ENCODE measurements at regions not wholly inside any gene's neighbourhood (a gene's known extent, or its start where the extent isn't known, plus 50 kb on each side); places are given as distances from the start of the nearest gene placed in this dataset.
A peak's percentile ranks its signal among the peaks of the same experiment; 100 is the strongest.

GRCh38 chr2:133667968-133668367, 99.7 kb upstream of the NCKAP5 start:
- DNase-seq: no peak

DNA sequence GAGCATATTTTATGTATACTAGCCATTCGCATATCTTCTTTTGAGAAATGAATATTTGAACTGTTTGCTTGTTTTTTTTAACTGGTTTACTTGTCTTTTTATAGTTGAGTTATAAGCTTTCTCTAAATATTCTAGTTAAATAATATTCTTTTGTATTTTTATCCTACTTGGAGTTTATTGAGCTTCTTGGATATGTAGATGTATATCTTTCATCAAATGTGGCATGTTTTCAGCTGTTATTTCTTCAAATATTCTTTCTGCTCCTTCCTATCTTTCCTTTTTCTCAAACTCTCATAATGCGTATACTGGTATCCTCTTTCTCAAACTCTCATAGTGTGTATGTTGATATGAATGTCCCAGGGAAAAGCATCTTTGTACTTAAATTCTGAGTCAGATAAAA, 100.3 kb upstream of the NCKAP5 start:
- no peak for DNase-seq

DNA sequence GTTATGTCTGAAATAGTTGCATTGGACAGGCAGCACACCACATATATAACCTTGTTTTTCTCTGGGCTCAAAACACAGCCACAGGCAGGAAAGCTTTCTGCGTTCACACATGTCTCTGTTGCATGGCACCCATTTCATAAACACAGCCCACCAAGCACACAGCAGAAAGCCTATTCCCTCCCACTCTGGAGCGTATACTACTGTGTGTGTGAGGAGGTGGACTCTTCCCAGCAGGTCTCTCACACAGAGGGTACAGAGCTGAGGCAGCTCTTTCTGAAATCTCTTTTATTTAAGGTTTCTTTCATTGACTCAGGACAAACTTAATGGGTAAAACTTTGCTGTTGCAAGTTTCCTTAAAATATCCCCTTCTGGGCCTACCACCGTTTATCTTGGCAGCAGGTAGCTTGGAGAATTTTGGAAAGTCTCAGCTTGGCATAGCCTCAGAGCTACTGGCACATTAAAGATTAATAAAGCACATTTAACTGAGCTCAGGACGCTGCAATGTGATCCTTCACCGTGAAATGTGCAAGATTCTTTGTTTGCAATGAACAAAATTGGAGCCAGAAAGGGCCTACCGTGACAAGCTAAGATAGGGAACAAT, 105.1 kb upstream of the NCKAP5 start:
- DNase-seq: no peak

DNA sequence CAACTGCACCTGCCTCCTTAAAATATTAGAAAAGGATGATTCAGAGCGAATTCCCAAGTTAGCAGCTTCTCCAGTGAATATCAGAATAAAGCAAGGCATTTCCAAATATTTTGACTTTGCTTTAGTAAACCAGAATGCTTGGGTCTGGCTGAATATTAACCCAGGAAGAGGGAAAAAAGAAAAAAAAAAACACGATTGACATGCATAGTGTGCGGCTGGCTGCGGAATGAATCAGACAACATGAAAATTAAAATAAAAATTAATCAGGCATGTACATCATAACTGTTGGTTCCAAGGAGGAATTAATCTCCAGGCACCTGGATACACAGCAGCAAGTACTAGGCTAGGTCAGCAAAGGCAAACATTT, 105.8 kb upstream of the NCKAP5 start:
- DNase-seq: no peak

- DNase-seq: peak; percentile 37
Measured at GRCh38 chr2:133674433-133675331, 106.4 kb upstream of the NCKAP5 start.

DNA sequence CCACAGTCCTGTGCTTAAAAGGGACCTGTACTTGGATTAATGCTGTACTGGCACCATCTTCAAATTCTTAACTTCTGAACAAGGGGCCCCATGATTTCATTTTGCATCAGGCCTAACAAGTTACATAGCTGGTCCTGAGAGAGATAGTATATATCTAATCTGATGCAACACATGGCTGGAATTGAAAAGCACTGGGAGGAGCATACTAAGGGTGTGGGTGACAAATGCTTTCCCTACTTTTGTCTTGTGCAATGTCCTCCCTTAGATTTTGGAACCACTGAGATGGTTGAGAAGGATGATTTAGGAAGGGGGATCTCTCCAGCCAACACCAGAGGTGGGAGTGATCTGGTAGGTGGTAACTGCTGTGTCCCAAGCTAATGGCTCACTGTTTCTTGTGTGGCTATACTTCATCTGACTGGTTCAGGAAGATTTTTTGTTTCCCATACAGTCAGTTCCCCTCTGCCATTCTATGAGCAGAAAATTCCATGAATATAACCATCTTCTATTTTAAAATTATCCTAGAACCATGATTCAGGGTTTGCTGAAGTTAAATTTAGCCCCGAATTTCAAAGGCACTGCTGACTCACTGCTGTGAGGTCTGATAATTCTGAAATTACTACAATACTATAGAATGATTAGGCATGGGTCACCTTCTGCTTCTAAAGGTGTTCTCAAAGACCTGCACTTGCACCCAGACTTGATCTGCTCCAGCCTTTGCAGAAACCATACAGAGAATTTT, 108.3 kb upstream of the NCKAP5 start:
- DNase-seq: no peak

DNA sequence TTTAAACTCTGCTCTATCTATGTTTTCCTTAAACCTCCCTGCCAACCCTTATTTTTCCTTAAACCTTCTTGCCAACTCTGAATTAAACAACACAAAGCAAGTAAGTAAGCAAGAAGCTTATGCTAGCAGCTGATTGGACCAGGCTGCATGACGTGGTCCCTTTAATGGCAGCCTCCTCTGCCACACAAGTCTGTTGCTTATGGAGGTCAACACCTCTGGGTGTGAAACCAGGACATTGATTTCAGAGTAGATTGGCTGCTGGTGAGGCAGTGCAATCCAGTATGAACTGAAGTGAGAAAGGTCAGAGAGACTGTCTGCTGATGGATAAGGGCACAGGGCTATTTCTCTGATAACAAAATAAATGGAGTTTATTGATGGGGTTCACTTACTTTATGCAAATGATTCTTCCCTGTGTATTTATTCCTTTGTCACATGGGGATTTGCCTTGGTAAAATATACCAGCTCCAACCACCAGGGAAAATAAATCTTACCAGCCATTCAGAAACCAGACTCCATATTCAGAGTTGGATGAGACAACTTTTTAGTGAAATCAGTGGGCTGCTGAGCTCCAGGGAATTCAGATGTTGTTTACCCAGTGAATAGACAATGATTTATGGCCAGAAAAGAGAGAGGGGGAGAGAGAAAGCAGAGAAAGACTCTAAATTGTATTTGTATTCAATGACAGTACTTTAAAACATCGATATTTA, 112.2 kb upstream of the NCKAP5 start:
- no peak for DNase-seq

GRCh38 chr2:133682347-133682746, 114.1 kb upstream of the NCKAP5 start:
- no peak for DNase-seq

DNA sequence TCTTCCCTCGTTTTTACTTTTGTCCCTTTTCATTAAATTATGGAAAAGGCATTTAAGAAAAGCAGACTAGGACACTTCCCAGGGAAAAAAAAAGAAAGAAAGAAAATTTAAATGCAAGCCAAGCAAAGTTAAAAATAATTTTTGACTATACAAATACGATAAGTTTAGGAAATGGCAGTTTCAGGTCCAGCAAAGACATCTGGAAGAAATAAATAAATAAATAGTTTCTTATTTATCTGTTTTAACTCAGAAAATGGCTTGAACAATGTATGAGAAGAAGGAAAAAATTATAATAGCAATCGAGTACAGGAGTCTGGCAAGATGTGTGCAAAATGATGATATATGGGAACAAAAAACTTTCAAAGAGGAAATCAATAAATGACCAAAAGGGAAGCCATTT, 114.6 kb upstream of the NCKAP5 start:
- no peak for DNase-seq

DNA sequence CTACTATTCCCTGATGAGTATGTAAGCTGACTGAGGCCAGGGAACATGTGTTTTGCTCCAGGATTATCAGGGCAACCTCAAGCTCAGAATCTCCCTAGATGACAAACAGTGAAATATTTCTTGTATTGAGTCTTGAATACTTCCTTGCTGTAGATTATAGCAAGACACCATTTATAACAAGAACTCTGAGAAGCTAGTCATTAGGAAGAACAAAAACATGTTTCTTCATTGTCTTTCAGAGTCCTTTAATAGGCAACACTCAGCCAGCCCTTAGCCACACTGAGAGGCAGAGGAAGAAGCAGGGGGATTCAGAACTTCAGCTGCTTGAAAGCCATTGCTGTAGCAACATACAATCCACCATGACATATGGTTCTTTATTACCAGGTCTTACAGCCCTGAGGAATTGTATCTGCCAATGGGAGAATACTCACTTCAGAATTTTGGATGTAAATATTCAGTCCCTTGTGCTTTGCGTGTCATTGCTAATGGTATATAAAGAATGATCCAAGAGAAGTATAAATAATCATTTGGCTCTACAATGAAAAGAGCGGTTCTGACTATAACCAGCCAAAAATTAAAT, 117.5 kb upstream of the NCKAP5 start:
- no peak for DNase-seq

DNA sequence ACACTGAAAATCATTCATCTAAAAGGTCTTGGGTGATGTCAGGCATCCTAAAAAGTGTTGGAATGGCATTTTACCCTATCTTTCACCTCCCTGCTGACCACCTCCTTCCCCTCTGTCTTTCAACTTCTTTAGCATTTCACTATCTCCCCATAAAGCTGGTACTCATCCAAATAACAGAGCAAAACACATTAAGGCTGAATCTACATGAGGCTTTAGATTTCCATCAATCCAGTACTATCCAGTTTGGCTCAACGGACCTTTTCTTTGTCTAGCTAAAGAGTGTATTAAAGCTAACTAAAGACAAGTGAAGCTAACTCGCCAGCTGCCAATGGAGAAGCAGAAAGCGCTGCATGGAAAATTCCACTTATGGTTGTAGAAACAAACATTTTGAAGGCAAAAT, 122.5 kb upstream of the NCKAP5 start:
- DNase-seq: no peak

- DNase-seq: no peak
Measured at GRCh38 chr2:133691336-133691735, 123.1 kb upstream of the NCKAP5 start.

GRCh38 chr2:133705287-133705686, 137.0 kb upstream of the NCKAP5 start:
- no peak for DNase-seq

- DNase-seq: no peak
Measured at GRCh38 chr2:133710613-133711012, 142.3 kb upstream of the NCKAP5 start.

- DNase-seq: no peak
Measured at GRCh38 chr2:133711201-133711600, 142.9 kb upstream of the NCKAP5 start.

- no peak for DNase-seq
Measured at GRCh38 chr2:133711806-133712205, 143.5 kb upstream of the NCKAP5 start.

DNA sequence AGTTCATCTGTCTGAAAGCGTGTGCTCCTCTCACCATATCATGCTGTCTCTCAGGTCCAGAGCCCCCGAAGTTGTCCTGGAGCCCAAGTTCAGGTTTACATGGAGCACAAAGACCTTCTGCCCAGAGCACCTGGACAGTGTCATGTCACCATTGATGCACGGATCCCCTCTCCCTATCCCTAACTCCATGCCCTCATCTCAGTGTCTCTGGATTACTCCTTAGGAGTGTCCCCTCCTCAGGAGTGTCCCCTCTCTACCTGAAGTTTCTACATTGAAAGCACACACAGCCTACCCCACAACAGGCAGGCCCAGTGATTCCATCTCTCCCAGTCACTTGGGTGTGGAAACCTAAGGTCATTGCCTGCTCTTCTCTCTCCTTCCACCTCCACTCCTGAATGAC, 144.1 kb upstream of the NCKAP5 start:
- DNase-seq: no peak

- no peak for DNase-seq
Measured at GRCh38 chr2:133713049-133713580, 144.9 kb upstream of the NCKAP5 start.

- DNase-seq: no peak
Measured at GRCh38 chr2:133716166-133716565, 147.9 kb upstream of the NCKAP5 start.

DNA sequence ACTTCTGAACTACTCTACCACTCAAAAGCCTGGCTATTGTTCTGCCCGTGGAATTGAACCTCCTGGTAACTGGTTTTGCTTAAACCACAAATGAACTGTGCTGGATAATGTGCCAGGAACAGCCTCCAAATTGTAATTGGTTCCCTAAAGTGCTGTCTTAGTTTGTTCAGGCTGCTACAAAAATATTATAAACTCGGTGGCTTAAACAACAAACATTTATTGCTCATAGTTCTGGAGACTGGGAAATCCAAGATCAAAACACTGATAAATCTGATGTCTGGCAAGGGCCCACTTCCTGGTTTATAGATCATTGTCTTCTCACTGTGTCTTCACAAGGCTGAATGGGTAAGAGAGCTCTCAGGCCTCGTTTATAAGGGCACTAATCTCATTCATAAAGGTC, 149.2 kb upstream of the NCKAP5 start:
- no peak for DNase-seq

- no peak for DNase-seq
Measured at GRCh38 chr2:133718688-133719201, 150.5 kb upstream of the NCKAP5 start.

DNA sequence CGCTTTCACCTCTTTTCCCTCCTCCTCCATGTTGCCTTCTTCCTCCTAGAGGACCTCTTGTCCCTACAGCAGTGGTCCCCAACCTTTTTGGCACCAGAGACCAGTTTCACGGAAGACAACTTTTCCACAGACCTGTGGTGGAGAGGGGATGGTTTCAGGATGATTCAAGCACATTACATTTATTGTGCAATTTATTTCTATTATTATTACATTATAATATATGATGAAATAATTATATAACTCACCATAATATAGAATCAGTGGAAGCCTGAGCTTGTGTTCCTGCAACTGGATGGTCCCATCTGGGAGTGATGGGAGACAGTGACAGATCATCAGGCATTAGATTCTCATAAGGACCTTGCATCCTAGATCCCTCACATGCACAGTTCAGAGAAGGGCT, 152.2 kb upstream of the NCKAP5 start:
- DNase-seq: no peak

All from NCI-H1048 (cell line).